ENCODE measurements at regions not wholly inside any gene's neighbourhood (a gene's known extent, or its start where the extent isn't known, plus 50 kb on each side); places are given as distances from the start of the nearest gene placed in this dataset.

DNA sequence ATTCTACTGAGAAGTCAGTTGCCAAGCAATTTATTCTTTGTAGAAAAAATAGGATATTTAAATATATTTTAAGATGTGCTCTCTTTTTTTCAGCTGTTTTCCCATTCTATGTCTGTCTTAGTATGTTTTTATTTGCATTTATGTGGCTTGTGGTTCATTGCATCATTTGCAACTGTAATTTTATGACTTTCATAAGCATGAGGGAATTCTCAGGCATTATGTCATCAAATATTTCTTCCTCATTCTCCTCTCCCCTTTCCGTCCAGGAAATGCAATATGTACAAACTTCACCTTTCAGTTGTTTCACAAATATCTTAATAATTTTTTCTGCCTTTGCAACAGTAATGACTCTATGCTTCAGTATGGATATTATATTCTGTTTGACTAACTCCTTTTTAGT is 560.2 kb upstream of the LRATD1 start:
- Mint-ChIP-seq H3K9me3 (ENCODE audit: low read depth) (no peaks in the 10 kb centered on the region), H3K36me3 (ENCODE audit: insufficient read depth) (no peaks in the 10 kb centered on the region), H3K27ac (no peak overlapping the region), H3K27me3 (no peaks in the 10 kb centered on the region), H3K4me3 (ENCODE audit: low read depth) (no peak overlapping the region), H3K4me1 (ENCODE audit: low read depth) (peaks cover 5% of the 10 kb centered on the region)
- TF ChIP-seq, protein P1, sequence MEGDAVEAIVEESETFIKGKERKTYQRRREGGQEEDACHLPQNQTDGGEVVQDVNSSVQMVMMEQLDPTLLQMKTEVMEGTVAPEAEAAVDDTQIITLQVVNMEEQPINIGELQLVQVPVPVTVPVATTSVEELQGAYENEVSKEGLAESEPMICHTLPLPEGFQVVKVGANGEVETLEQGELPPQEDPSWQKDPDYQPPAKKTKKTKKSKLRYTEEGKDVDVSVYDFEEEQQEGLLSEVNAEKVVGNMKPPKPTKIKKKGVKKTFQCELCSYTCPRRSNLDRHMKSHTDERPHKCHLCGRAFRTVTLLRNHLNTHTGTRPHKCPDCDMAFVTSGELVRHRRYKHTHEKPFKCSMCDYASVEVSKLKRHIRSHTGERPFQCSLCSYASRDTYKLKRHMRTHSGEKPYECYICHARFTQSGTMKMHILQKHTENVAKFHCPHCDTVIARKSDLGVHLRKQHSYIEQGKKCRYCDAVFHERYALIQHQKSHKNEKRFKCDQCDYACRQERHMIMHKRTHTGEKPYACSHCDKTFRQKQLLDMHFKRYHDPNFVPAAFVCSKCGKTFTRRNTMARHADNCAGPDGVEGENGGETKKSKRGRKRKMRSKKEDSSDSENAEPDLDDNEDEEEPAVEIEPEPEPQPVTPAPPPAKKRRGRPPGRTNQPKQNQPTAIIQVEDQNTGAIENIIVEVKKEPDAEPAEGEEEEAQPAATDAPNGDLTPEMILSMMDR (IDR thresholded peaks at IDR 0.05; ENCODE audit: unreplicated experiment): no peak
- DNase-seq (ENCODE audit: low spot score, unreplicated experiment): no peak

DNA sequence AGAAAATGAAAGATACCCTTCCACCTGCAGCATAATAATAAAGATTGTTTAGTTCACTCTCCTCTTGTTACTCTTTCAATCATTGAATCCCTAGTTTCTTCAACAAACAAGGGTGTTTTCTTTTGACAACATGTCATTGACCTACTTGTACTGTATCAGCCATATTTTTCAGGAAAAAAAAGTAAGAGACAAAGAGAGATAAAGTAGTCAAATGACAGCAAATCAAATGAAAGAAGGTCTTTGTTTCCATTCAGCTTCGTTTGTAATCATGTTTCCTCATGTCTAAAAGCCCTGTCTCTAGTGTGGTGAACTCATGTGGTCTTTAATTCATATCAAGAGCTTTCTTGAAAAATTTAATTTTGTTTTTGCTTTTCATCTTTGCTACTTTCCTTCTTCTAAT is 557.8 kb upstream of the LRATD1 start:
- H3K4me3 Mint-ChIP-seq (ENCODE audit: low read depth): no peak overlapping the region
- H3K36me3 Mint-ChIP-seq (ENCODE audit: insufficient read depth): no peaks in the 10 kb centered on the region
- H3K4me1 Mint-ChIP-seq (ENCODE audit: low read depth): peaks cover 5% of the 10 kb centered on the region
- no peaks in the 10 kb centered on the region for H3K9me3 Mint-ChIP-seq (ENCODE audit: low read depth)
- no peak overlapping the region for H3K27ac Mint-ChIP-seq
- DNase-seq (ENCODE audit: low spot score, unreplicated experiment): no peak
- TF ChIP-seq, protein P1 (IDR thresholded peaks at IDR 0.05; ENCODE audit: unreplicated experiment): no peak
- H3K27me3 Mint-ChIP-seq: no peaks in the 10 kb centered on the region

DNA sequence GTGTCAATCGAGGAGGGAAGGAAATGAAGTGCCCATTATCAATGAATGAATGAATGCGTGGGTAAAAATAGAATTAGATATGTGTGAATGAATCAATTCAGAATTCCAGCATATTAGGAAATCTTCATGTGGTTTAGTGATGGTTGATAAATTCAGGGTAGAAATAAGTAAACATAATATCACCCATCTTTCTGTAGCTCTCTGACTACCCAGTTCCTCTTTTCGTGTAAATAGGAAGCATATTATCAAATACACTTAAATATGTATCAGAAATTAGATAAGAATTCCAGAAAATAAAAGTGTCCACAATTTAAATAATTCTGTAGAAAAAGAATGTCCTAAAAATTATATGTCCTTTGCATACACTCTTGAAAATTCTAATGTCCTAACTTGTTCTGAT is 552.9 kb upstream of the LRATD1 start:
- H3K27me3 Mint-ChIP-seq: no peaks in the 10 kb centered on the region
- H3K4me3 Mint-ChIP-seq (ENCODE audit: low read depth): no peak overlapping the region
- DNase-seq (ENCODE audit: low spot score, unreplicated experiment): no peak
- TF ChIP-seq, protein P1 (IDR thresholded peaks at IDR 0.05; ENCODE audit: unreplicated experiment): no peak
- no peaks in the 10 kb centered on the region for H3K9me3 Mint-ChIP-seq (ENCODE audit: low read depth)
- peaks cover 3% of the 10 kb centered on the region for H3K4me1 Mint-ChIP-seq (ENCODE audit: low read depth)
- no peak overlapping the region for H3K27ac Mint-ChIP-seq
- H3K36me3 Mint-ChIP-seq (ENCODE audit: insufficient read depth): no peaks in the 10 kb centered on the region

DNA sequence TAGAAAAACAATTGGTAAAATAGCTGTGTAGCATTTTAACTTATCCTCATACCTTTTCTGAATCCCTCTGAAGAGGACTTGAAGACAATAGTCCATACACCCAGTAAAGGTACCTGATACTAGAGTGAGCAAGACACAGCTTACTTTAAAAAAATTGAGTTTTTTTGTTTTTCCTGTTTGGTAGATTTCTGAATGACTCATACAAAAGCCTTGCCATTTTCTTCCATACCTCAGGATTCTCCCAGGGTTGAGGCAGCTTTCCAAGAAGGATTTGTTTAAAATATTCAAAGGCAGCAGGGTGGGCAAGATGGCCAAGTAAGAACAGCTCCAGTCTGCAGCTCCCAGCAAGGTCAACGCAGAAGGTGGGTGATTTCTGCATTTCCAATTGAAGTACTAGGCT is 551.0 kb upstream of the LRATD1 start:
- TF ChIP-seq, protein P1 (IDR thresholded peaks at IDR 0.05; ENCODE audit: unreplicated experiment): no peak
- Mint-ChIP-seq H3K4me3 (ENCODE audit: low read depth) (no peak overlapping the region), H3K27me3 (no peaks in the 10 kb centered on the region), H3K27ac (no peak overlapping the region), H3K4me1 (ENCODE audit: low read depth) (no peaks in the 10 kb centered on the region), H3K9me3 (ENCODE audit: low read depth) (peaks cover 4% of the 10 kb centered on the region), H3K36me3 (ENCODE audit: insufficient read depth) (no peaks in the 10 kb centered on the region)
- no peak for DNase-seq (ENCODE audit: low spot score, unreplicated experiment)

DNA sequence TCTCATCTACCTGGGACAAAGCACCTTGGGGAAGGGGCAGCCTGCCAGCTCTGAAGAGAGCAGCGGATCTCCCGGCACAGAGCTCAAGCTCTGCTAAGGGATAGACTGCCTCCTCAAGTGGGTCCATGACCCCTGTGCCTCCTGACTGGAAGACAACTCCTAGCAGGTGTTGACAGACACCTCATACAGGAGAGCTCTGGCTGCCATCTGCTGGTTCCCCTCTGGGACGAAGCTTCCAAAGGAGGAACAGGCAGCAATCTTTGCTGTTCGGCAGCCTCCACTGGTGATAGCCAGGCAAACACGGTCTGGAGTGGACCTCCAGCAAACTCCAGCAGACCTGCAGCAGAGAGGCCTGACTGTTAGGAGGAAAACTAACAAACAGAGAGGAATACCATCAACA is 549.9 kb upstream of the LRATD1 start:
- H3K9me3 Mint-ChIP-seq (ENCODE audit: low read depth): peaks cover 4% of the 10 kb centered on the region
- H3K27me3 Mint-ChIP-seq: no peaks in the 10 kb centered on the region
- no peaks in the 10 kb centered on the region for H3K36me3 Mint-ChIP-seq (ENCODE audit: insufficient read depth)
- DNase-seq (ENCODE audit: low spot score, unreplicated experiment): no peak
- H3K4me1 Mint-ChIP-seq (ENCODE audit: low read depth): no peaks in the 10 kb centered on the region
- H3K4me3 Mint-ChIP-seq (ENCODE audit: low read depth): no peak overlapping the region
- TF ChIP-seq, protein P1 (IDR thresholded peaks at IDR 0.05; ENCODE audit: unreplicated experiment): no peak
- H3K27ac Mint-ChIP-seq: no peak overlapping the region
